ENCODE measurements at regions not wholly inside any gene's neighbourhood (a gene's known extent, or its start where the extent isn't known, plus 50 kb on each side); places are given as distances from the start of the nearest gene placed in this dataset.

- peaks cover 15 to 22% (median 17%) of the 10 kb centered on the region in 3 donors for H3K4me1 Mint-ChIP-seq
- Histone ChIP-seq H3K27me3 (replicated peaks in 1 of 2; ENCODE audit: control insufficient read depth in 2 of 2, extremely low read depth in 1 of 2, insufficient read depth in 2 of 2, low read length in 1 of 2) (peaks cover 0 to 2% of the 10 kb centered on the region in 2 experiments), H3K4me3 (ENCODE audit: control insufficient read depth in 1 of 2, extremely low read depth in 1 of 2, low read length in 1 of 2) (no peak overlapping the region), H3K9me3 (no peaks in the 10 kb centered on the region), H3K27ac (ENCODE audit: low read length) (no peak overlapping the region), H3K36me3 (ENCODE audit: control insufficient read depth in 2 of 2, extremely low read depth in 1 of 2, insufficient read depth in 1 of 2, low read length in 1 of 2) (no peaks in the 10 kb centered on the region), H3K4me1 (ENCODE audit: control insufficient read depth in 1 of 2, extremely low read depth in 1 of 2, insufficient read depth in 2 of 2, low read length in 2 of 2) (peaks cover 0 to 12% of the 10 kb centered on the region in 2 experiments)
- CTCF ChIA-PET: no interaction called here
- H3K9me3 Mint-ChIP-seq: peaks cover 0 to 4% (median 0%) of the 10 kb centered on the region in 3 donors
- ATAC-seq (replicated peaks in 1 of 4) (no peak), DNase-seq (no peak)
- H3K36me3 Mint-ChIP-seq: no peaks in the 10 kb centered on the region
- no peak overlapping the region for H3K4me3 Mint-ChIP-seq
- no peaks in the 10 kb centered on the region for H3K27me3 Mint-ChIP-seq
- 93% methylated on average over 3 of the region's 5 CpGs for WGBS (ENCODE audit: insufficient coverage)
- no peak overlapping the region for H3K27ac Mint-ChIP-seq
- POLR2A ChIA-PET: no interaction called here
Measured at GRCh38 chr2:234258562-234259141, 208.2 kb downstream of the SPP2 start.

DNA sequence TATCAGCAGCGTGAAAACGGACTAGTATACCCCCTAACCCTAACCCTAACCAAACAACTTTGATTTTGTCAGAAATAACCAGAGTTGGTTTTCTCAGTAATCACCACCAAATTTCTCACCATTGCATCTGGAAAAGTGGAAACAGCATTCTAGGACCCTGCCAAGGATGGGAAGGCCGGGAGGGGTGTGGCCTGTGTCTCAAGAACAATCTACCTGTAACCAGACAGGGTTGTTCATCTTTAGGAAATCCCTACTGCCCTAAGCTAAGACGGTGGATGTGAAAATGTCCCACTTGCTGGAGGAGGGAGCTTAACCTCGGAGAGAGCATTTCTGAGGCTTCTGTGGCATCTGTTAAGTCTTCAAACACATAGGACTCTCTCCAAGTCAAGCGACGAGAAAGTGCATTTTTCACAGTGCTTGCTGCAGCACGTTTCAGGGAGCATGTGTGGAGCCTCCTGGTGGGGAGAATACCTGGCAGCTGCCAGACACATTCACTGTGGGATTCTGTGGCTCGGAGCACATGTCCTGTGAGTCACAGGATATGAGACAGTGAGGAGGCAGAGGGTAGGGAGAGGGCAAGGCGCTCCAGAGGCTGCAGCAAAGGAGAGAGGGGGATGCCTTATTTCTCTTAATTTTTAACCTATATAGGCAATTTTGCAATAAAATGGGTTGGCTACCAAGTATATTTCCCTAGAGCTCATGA lies 207.5 kb downstream of the SPP2 start:
- ATAC-seq (replicated peaks in 1 of 4): peak in 2 of 4 experiments; percentile 32 to 56
- Mint-ChIP-seq H3K27ac (no peak overlapping the region), H3K9me3 (peaks cover 0 to 3% (median 0%) of the 10 kb centered on the region in 3 donors), H3K27me3 (no peaks in the 10 kb centered on the region), H3K4me1 (peaks cover 15 to 22% (median 17%) of the 10 kb centered on the region in 3 donors), H3K4me3 (no peak overlapping the region), H3K36me3 (no peaks in the 10 kb centered on the region)
- Histone ChIP-seq H3K4me1 (ENCODE audit: control insufficient read depth in 1 of 2, extremely low read depth in 1 of 2, insufficient read depth in 2 of 2, low read length in 2 of 2) (peaks cover 0 to 12% of the 10 kb centered on the region in 2 experiments), H3K27me3 (replicated peaks in 1 of 2; ENCODE audit: control insufficient read depth in 2 of 2, extremely low read depth in 1 of 2, insufficient read depth in 2 of 2, low read length in 1 of 2) (peaks cover 0 to 2% of the 10 kb centered on the region in 2 experiments), H3K36me3 (ENCODE audit: control insufficient read depth in 2 of 2, extremely low read depth in 1 of 2, insufficient read depth in 1 of 2, low read length in 1 of 2) (no peaks in the 10 kb centered on the region), H3K27ac (ENCODE audit: low read length) (no peak overlapping the region), H3K9me3 (no peaks in the 10 kb centered on the region), H3K4me3 (ENCODE audit: control insufficient read depth in 1 of 2, extremely low read depth in 1 of 2, low read length in 1 of 2) (no peak overlapping the region)
- peak in 1 of 35 experiments; percentile 17 for DNase-seq
- ChIA-PET POLR2A (no interaction called here), CTCF (no interaction called here)
- WGBS (ENCODE audit: insufficient coverage): 65% methylated on average over 7 of the region's 10 CpGs

DNA sequence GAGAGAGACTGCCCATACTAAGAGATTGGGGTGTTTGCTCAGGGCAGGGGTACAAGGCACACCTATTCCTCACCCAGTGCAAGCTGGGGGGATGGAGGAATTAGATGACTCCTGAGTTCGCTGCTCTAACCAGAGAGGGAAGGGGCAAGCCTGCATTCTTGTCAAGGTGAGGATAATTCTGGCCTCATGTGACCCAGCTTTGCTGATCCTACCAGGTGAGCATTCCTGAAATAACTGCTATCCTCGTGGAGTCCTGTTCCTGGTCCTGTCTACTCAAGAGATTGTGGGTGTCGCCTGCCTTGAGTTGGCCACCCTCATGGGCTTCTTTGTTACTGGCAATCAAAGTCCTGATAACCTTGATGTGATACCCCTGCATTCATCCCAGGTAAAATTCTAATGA lies 206.0 kb downstream of the SPP2 start:
- no peak overlapping the region for H3K27ac ChIP-seq (ENCODE audit: low read length)
- peaks cover 0 to 12% of the 10 kb centered on the region in 2 experiments for H3K4me1 ChIP-seq (ENCODE audit: control insufficient read depth in 1 of 2, extremely low read depth in 1 of 2, insufficient read depth in 2 of 2, low read length in 2 of 2)
- H3K4me3 Mint-ChIP-seq: no peak overlapping the region
- no peak for ATAC-seq (replicated peaks in 1 of 4)
- DNase-seq: no peak
- no peaks in the 10 kb centered on the region for H3K36me3 ChIP-seq (ENCODE audit: control insufficient read depth in 2 of 2, extremely low read depth in 1 of 2, insufficient read depth in 1 of 2, low read length in 1 of 2)
- peaks cover 0 to 6% of the 10 kb centered on the region in 2 experiments for H3K27me3 ChIP-seq (replicated peaks in 1 of 2; ENCODE audit: control insufficient read depth in 2 of 2, extremely low read depth in 1 of 2, insufficient read depth in 2 of 2, low read length in 1 of 2)
- H3K27ac Mint-ChIP-seq: no peak overlapping the region
- no peaks in the 10 kb centered on the region for H3K36me3 Mint-ChIP-seq
- 73% methylated on average over 2 of the region's 3 CpGs for WGBS (ENCODE audit: insufficient coverage)
- H3K9me3 ChIP-seq: no peaks in the 10 kb centered on the region
- no peak overlapping the region for H3K4me3 ChIP-seq (ENCODE audit: control insufficient read depth in 1 of 2, extremely low read depth in 1 of 2, low read length in 1 of 2)
- ChIA-PET CTCF (no interaction called here), POLR2A (no interaction called here)
- no peaks in the 10 kb centered on the region for H3K9me3 Mint-ChIP-seq
- peaks cover 15 to 22% (median 17%) of the 10 kb centered on the region in 3 donors for H3K4me1 Mint-ChIP-seq
- H3K27me3 Mint-ChIP-seq: no peaks in the 10 kb centered on the region

DNA sequence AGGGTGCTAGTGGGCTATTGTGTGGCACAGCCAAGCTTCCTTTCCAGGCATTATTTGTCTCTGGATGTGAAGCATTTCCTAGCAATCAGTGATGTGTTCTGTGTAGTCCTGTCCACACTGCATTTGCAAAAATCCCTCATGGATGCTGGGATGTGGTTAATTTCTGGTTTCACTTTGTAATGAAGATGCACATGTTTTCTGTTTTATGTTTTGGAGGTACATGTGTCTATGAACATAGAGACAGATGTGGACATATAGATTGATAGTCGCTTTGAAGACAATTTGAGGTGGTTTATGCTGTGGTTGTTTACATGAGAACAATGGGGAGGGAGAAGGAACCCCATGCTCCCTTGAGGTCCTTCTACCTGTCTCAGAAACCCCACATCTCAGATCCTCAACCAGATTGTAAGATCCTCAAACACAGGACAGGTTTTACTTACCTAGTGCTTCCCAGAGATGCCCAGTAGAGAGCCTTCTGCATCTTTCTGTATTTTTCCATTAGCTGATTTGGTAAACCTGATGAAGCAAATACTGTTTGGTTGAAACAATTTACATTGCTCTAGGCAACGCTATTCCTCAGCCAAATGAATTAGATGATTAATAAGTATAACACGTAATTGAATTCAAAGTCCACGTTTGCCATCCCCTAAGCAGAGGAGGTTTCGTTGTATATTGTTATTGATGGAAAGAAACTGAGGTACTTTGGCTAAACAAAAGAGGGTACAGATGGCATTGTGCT lies 204.4 kb downstream of the SPP2 start:
- H3K9me3 Mint-ChIP-seq: no peaks in the 10 kb centered on the region
- Histone ChIP-seq H3K4me3 (ENCODE audit: control insufficient read depth in 1 of 2, extremely low read depth in 1 of 2, low read length in 1 of 2) (no peak overlapping the region), H3K4me1 (ENCODE audit: control insufficient read depth in 1 of 2, extremely low read depth in 1 of 2, insufficient read depth in 2 of 2, low read length in 2 of 2) (peaks cover 0 to 12% of the 10 kb centered on the region in 2 experiments), H3K27ac (ENCODE audit: low read length) (no peak overlapping the region), H3K9me3 (no peaks in the 10 kb centered on the region), H3K27me3 (replicated peaks in 1 of 2; ENCODE audit: control insufficient read depth in 2 of 2, extremely low read depth in 1 of 2, insufficient read depth in 2 of 2, low read length in 1 of 2) (peaks cover 0 to 5% of the 10 kb centered on the region in 2 experiments), H3K36me3 (ENCODE audit: control insufficient read depth in 2 of 2, extremely low read depth in 1 of 2, insufficient read depth in 1 of 2, low read length in 1 of 2) (no peaks in the 10 kb centered on the region)
- no peak for DNase-seq
- H3K27me3 Mint-ChIP-seq: no peaks in the 10 kb centered on the region
- H3K4me3 Mint-ChIP-seq: no peak overlapping the region
- H3K27ac Mint-ChIP-seq: peak overlapping the region in 1 of 2 donors; percentile 6
- H3K4me1 Mint-ChIP-seq: peaks cover 15 to 22% (median 17%) of the 10 kb centered on the region in 3 donors
- ChIA-PET CTCF (no interaction called here), POLR2A (no interaction called here)
- 83% methylated on average over 2 of the region's 5 CpGs for WGBS (ENCODE audit: insufficient coverage)
- no peaks in the 10 kb centered on the region for H3K36me3 Mint-ChIP-seq
- no peak for ATAC-seq (replicated peaks in 1 of 4)

DNA sequence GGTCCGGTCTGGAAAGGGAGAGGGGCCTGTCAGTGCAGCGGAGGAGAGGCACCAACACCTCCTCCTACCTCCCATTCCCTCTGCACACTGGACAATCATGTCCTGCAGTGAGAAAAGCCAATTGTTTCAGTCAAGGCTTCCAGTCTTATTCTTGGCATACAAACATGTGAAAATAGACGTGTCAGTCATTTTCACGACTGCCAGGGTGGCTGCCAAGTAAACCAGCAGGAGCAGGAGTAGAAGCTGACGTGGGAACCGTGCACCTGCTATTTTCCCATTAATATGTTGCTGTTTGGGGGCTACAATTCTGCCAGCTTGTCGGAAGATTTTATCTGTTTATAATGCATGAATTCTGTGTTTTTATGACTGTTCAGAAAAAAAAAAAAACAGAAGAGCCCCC lies 202.3 kb downstream of the SPP2 start:
- Histone ChIP-seq H3K4me1 (ENCODE audit: control insufficient read depth in 1 of 2, extremely low read depth in 1 of 2, insufficient read depth in 2 of 2, low read length in 2 of 2) (peaks cover 0 to 5% of the 10 kb centered on the region in 2 experiments), H3K9me3 (no peaks in the 10 kb centered on the region), H3K27ac (ENCODE audit: low read length) (no peak overlapping the region), H3K27me3 (replicated peaks in 1 of 2; ENCODE audit: control insufficient read depth in 2 of 2, extremely low read depth in 1 of 2, insufficient read depth in 2 of 2, low read length in 1 of 2) (peaks cover 0 to 5% of the 10 kb centered on the region in 2 experiments), H3K4me3 (ENCODE audit: control insufficient read depth in 1 of 2, extremely low read depth in 1 of 2, low read length in 1 of 2) (no peak overlapping the region), H3K36me3 (ENCODE audit: control insufficient read depth in 2 of 2, extremely low read depth in 1 of 2, insufficient read depth in 1 of 2, low read length in 1 of 2) (no peaks in the 10 kb centered on the region)
- Mint-ChIP-seq H3K4me1 (peaks cover 7 to 11% (median 10%) of the 10 kb centered on the region in 3 donors), H3K9me3 (no peaks in the 10 kb centered on the region), H3K36me3 (no peaks in the 10 kb centered on the region), H3K27ac (no peak overlapping the region), H3K27me3 (no peaks in the 10 kb centered on the region), H3K4me3 (no peak overlapping the region)
- ATAC-seq (replicated peaks in 1 of 4) (no peak), DNase-seq (no peak)
- WGBS (ENCODE audit: insufficient coverage): 100% methylated on average over 1 of the region's 7 CpGs
- ChIA-PET CTCF (interaction anchor here in 1 of 2 donors (1.1 kb wide), 1 partner anchor 116 kb away, joined by 7 read pairs; no protein-coding TSS in a partner anchor), POLR2A (no interaction called here)

DNA sequence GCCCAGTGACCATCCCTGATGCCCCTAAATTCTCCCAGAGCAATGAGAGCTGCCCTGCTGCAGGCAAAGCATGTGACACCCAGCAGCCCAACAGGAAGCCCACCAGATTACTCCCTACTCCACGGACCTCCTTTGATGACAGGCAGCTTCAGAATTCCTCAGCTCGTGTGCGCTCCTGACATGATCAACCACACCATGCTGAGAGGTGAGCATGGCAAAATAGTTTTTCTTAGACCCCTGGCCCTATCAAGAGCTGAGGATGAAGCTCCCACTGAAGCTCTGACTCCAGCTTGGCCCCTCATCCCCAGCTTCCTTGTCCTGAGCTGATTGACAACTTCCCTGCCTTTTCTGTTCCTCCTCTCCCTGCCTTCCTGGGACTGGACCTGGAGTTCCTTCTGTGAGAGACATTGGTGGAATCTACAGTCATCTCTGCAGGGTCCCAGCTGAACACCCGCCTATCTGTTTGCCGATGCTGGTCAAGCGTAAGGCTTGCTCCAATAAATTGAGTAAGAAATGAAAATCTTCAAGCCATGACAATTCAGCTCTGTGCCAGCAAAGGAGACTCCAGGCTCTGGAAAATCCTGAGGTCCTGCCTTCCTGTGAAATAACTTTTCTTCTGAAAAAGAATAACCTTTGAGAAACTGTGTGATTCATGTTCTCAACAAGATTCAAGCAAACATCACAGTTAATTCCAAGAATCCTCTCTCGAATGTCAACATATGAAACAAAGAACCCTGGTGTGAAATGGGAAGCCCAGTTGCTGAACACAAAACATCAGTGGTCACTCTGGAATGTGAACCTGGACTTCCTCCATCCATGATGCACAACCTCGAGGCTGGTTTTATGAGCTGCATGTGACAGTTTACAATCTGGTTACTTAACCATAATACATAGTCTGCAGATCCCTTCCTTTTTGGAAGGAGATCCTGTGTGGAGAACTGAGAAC lies 201.1 kb downstream of the SPP2 start:
- Mint-ChIP-seq H3K9me3 (no peaks in the 10 kb centered on the region), H3K27me3 (no peaks in the 10 kb centered on the region), H3K27ac (no peak overlapping the region), H3K4me1 (peaks cover 7 to 9% (median 8%) of the 10 kb centered on the region in 3 donors), H3K4me3 (no peak overlapping the region), H3K36me3 (no peaks in the 10 kb centered on the region)
- ChIA-PET POLR2A (no interaction called here), CTCF (interaction anchor here in 1 of 2 donors (1.1 kb wide), 1 partner anchor 115 kb away, joined by 7 read pairs; no protein-coding TSS in a partner anchor)
- H3K4me3 ChIP-seq (ENCODE audit: control insufficient read depth in 1 of 2, extremely low read depth in 1 of 2, low read length in 1 of 2): no peak overlapping the region
- ATAC-seq (replicated peaks in 1 of 4) (no peak), DNase-seq (no peak)
- H3K4me1 ChIP-seq (ENCODE audit: control insufficient read depth in 1 of 2, extremely low read depth in 1 of 2, insufficient read depth in 2 of 2, low read length in 2 of 2): peaks cover 0 to 5% of the 10 kb centered on the region in 2 experiments
- H3K27me3 ChIP-seq (replicated peaks in 1 of 2; ENCODE audit: control insufficient read depth in 2 of 2, extremely low read depth in 1 of 2, insufficient read depth in 2 of 2, low read length in 1 of 2): peaks cover 0 to 5% of the 10 kb centered on the region in 2 experiments
- H3K36me3 ChIP-seq (ENCODE audit: control insufficient read depth in 2 of 2, extremely low read depth in 1 of 2, insufficient read depth in 1 of 2, low read length in 1 of 2): no peaks in the 10 kb centered on the region
- no peak overlapping the region for H3K27ac ChIP-seq (ENCODE audit: low read length)
- WGBS (ENCODE audit: insufficient coverage): 79% methylated on average over 7 of the region's 8 CpGs
- H3K9me3 ChIP-seq: no peaks in the 10 kb centered on the region
